ENCODE measurements at regions not wholly inside any gene's neighbourhood (a gene's known extent, or its start where the extent isn't known, plus 50 kb on each side); places are given as distances from the start of the nearest gene placed in this dataset.
"Not testable (repeated sequence)": the region's sequence is repeated elsewhere in the genome, so short reads cannot be mapped to it uniquely, and the experiment has no call there.

GRCh38 chr14:106087837-106088236, 561.5 kb downstream of the TMEM121 start:
- Histone ChIP-seq H3K27ac (no peak overlapping the region), H3K4me1 (no peaks in the 10 kb centered on the region), H3K36me3 (no peaks in the 10 kb centered on the region), H3K27me3 (no peaks in the 10 kb centered on the region), H3K4me3 (no peak overlapping the region), H3K9me3 (no peaks in the 10 kb centered on the region)
- no peak for DNase-seq
- intact Hi-C loops (cut with DNase I) = no loop called here
- no peak for ATAC-seq
- no peak for TF ChIP-seq CTCF (IDR thresholded peaks at IDR 0.05)

- H3K4me3 ChIP-seq; ATAC-seq; DNase-seq; intact Hi-C loops (cut with DNase I); H3K9me3 ChIP-seq; H3K27me3 ChIP-seq; H3K27ac ChIP-seq; H3K4me1 ChIP-seq; H3K36me3 ChIP-seq: not testable (repeated sequence)
Measured at GRCh38 chr14:106088860-106089259, 562.5 kb downstream of the TMEM121 start.

- Histone ChIP-seq H3K9me3 (no peaks in the 10 kb centered on the region), H3K27ac (no peak overlapping the region), H3K36me3 (no peaks in the 10 kb centered on the region), H3K27me3 (no peaks in the 10 kb centered on the region), H3K4me1 (no peaks in the 10 kb centered on the region), H3K4me3 (no peak overlapping the region)
- intact Hi-C loops (cut with DNase I) = no loop called here
- DNase-seq (no peak), ATAC-seq (no peak)
- TF ChIP-seq CTCF (IDR thresholded peaks at IDR 0.05) = no peak
Measured at GRCh38 chr14:106094654-106095189, 568.3 kb downstream of the TMEM121 start.

- Histone ChIP-seq H3K36me3 (no peaks in the 10 kb centered on the region), H3K4me1 (no peaks in the 10 kb centered on the region), H3K4me3 (no peak overlapping the region), H3K9me3 (no peaks in the 10 kb centered on the region), H3K27ac (no peak overlapping the region), H3K27me3 (no peaks in the 10 kb centered on the region)
- ATAC-seq (no peak), DNase-seq (no peak)
- intact Hi-C loops (cut with DNase I) = no loop called here
- TF ChIP-seq CTCF (IDR thresholded peaks at IDR 0.05) = no peak
Measured at GRCh38 chr14:106107703-106108102, 581.3 kb downstream of the TMEM121 start.

GRCh38 chr14:106109337-106109736, 583.0 kb downstream of the TMEM121 start:
- ATAC-seq (no peak), DNase-seq (no peak)
- Histone ChIP-seq H3K27ac (no peak overlapping the region), H3K4me1 (no peaks in the 10 kb centered on the region), H3K4me3 (no peak overlapping the region), H3K9me3 (no peaks in the 10 kb centered on the region), H3K36me3 (no peaks in the 10 kb centered on the region), H3K27me3 (no peaks in the 10 kb centered on the region)
- no peak for TF ChIP-seq CTCF (IDR thresholded peaks at IDR 0.05)
- intact Hi-C loops (cut with DNase I) = no loop called here

GRCh38 chr14:106115401-106115800, 589.0 kb downstream of the TMEM121 start:
- H3K36me3 ChIP-seq = no peaks in the 10 kb centered on the region
- no peaks in the 10 kb centered on the region for H3K9me3 ChIP-seq
- H3K4me3 ChIP-seq = no peak overlapping the region
- ATAC-seq = no peak
- H3K27me3 ChIP-seq = peaks cover 0 to 20% of the 10 kb centered on the region in 2 donors
- DNase-seq = no peak
- no peaks in the 10 kb centered on the region for H3K4me1 ChIP-seq
- TF ChIP-seq CTCF (IDR thresholded peaks at IDR 0.05) = no peak
- no peak overlapping the region for H3K27ac ChIP-seq
- intact Hi-C loops (cut with DNase I) = no loop called here

- H3K27me3 ChIP-seq = peaks cover 0 to 20% of the 10 kb centered on the region in 2 donors
- H3K4me3 ChIP-seq; H3K9me3 ChIP-seq; H3K4me1 ChIP-seq; ATAC-seq; H3K27ac ChIP-seq; intact Hi-C loops (cut with DNase I); H3K36me3 ChIP-seq; DNase-seq: not testable (repeated sequence)
Measured at GRCh38 chr14:106116339-106116930, 590.1 kb downstream of the TMEM121 start.

Data from left lung (tissue), 4 donors.